HepG2 (cell line): ENCODE measurements at regions not wholly inside any gene's neighbourhood (a gene's known extent, or its start where the extent isn't known, plus 50 kb on each side); places are given as distances from the start of the nearest gene placed in this dataset.

Experiments used
- TF ChIP-seq, protein P1 (sequence below): sonication (generic); formaldehyde crosslinking; IDR thresholded peaks from 2 replicates; pipeline ENCODE4 v1.4.0; 2020; ENCODE audit warnings: mild to moderate bottlenecking, missing genetic modification reagents, borderline replicate concordance
- TF ChIP-seq, protein P2 (sequence below): sonication (generic); formaldehyde crosslinking; IDR thresholded peaks from 2 replicates; pipeline ENCODE4 v1.4.0; 2020; ENCODE audit warnings: missing genetic modification reagents
- TF ChIP-seq, protein P3 (sequence below): sonication (generic); formaldehyde crosslinking; IDR thresholded peaks from 2 replicates; pipeline ENCODE4 v1.8.1; 2023; ENCODE audit warnings: missing genetic modification reagents, inconsistent platforms, borderline replicate concordance

DNA sequence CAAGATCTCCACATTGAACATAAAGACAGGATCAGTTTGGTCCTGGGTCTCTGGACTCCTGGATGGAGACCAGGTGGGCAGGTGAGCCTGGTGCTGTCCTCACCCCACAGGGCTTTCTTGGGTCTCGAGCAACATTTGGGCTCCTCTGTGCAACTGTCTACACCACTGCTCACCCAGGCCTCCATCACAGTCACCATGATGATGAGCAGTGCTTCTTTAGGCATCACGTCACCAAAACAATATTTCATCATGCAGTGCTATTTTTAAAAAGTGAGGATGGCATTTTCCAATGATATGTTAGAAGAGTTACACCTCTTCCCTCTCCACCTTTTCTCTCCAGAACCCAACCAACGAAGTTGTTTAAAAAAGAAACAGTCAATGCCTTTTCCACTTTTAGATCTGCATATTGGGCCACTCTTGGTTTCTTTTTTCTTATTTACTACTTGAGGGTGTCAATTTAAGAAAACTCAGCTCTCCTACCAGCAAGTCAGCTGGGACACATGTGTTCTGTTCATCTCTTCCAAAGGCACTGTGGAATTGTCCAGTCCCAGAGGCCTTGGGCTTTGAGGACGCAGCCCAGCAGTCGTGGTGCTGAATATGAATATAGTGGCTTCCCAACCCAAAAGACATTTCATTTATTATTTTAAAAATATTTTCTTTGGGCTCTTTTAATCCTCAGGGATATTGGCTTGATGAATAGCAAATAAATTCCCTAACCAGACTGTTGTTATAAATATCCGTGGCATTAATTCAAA, 405.7 kb downstream of the KCNRG start (continued):
- TF ChIP-seq, protein P1, sequence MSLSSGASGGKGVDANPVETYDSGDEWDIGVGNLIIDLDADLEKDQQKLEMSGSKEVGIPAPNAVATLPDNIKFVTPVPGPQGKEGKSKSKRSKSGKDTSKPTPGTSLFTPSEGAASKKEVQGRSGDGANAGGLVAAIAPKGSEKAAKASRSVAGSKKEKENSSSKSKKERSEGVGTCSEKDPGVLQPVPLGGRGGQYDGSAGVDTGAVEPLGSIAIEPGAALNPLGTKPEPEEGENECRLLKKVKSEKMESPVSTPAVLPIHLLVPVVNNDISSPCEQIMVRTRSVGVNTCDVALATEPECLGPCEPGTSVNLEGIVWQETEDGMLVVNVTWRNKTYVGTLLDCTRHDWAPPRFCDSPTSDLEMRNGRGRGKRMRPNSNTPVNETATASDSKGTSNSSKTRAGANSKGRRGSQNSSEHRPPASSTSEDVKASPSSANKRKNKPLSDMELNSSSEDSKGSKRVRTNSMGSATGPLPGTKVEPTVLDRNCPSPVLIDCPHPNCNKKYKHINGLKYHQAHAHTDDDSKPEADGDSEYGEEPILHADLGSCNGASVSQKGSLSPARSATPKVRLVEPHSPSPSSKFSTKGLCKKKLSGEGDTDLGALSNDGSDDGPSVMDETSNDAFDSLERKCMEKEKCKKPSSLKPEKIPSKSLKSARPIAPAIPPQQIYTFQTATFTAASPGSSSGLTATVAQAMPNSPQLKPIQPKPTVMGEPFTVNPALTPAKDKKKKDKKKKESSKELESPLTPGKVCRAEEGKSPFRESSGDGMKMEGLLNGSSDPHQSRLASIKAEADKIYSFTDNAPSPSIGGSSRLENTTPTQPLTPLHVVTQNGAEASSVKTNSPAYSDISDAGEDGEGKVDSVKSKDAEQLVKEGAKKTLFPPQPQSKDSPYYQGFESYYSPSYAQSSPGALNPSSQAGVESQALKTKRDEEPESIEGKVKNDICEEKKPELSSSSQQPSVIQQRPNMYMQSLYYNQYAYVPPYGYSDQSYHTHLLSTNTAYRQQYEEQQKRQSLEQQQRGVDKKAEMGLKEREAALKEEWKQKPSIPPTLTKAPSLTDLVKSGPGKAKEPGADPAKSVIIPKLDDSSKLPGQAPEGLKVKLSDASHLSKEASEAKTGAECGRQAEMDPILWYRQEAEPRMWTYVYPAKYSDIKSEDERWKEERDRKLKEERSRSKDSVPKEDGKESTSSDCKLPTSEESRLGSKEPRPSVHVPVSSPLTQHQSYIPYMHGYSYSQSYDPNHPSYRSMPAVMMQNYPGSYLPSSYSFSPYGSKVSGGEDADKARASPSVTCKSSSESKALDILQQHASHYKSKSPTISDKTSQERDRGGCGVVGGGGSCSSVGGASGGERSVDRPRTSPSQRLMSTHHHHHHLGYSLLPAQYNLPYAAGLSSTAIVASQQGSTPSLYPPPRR (CRISPR knock-in tag), result no peak
- TF ChIP-seq, protein P2, sequence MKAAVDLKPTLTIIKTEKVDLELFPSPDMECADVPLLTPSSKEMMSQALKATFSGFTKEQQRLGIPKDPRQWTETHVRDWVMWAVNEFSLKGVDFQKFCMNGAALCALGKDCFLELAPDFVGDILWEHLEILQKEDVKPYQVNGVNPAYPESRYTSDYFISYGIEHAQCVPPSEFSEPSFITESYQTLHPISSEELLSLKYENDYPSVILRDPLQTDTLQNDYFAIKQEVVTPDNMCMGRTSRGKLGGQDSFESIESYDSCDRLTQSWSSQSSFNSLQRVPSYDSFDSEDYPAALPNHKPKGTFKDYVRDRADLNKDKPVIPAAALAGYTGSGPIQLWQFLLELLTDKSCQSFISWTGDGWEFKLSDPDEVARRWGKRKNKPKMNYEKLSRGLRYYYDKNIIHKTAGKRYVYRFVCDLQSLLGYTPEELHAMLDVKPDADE (CRISPR knock-in tag), result no peak
- TF ChIP-seq, protein P3, sequence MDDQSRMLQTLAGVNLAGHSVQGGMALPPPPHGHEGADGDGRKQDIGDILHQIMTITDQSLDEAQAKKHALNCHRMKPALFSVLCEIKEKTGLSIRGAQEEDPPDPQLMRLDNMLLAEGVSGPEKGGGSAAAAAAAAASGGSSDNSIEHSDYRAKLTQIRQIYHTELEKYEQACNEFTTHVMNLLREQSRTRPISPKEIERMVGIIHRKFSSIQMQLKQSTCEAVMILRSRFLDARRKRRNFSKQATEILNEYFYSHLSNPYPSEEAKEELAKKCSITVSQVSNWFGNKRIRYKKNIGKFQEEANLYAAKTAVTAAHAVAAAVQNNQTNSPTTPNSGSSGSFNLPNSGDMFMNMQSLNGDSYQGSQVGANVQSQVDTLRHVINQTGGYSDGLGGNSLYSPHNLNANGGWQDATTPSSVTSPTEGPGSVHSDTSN (CRISPR knock-in tag), result no peak
- TF ChIP-seq, all 625 proteins: peak for 0
